Endothelial cell of umbilical vein (primary cell): ENCODE measurements at regions not wholly inside any gene's neighbourhood (a gene's known extent, or its start where the extent isn't known, plus 50 kb on each side); places are given as distances from the start of the nearest gene placed in this dataset.

Experiments
- CTCF ChIP-seq, 2 donors: IDR thresholded peaks; 1 replicate in 1 of 2; 2 replicates in 1 of 2; pipeline ENCODE4 v1.5.1; 2011; ENCODE audit warnings: low read length in 2 of 2, mild to moderate bottlenecking in 2 of 2, moderate library complexity in 2 of 2, control low read depth in 1 of 2, inconsistent platforms in 1 of 2, low read depth in 1 of 2; ENCODE audit not compliant: insufficient read depth in 1 of 2; ENCODE audit errors: extremely low read depth in 1 of 2
- POLR2AphosphoS5 ChIP-seq: IDR thresholded peaks from 2 replicates; pipeline ENCODE4 v1.6.1; 2012; ENCODE audit warnings: low read depth, mild to moderate bottlenecking, control low read depth, low read length, moderate library complexity; ENCODE audit not compliant: insufficient read depth

- TF ChIP-seq POLR2AphosphoS5 (no peak), CTCF (IDR thresholded peaks at IDR 0.05; ENCODE audit: extremely low read depth in 1 of 2, insufficient read depth in 1 of 2, low read depth in 1 of 2, low read length in 2 of 2) (no peak)
These were observed 143.3 kb downstream of the SNX10 start for GRCh38 chr7:26434974-26435373.
